DMS 273 (cell line): ENCODE measurements at regions not wholly inside any gene's neighbourhood (a gene's known extent, or its start where the extent isn't known, plus 50 kb on each side); places are given as distances from the start of the nearest gene placed in this dataset.
"Not testable (repeated sequence)": the region's sequence is repeated elsewhere in the genome, so short reads cannot be mapped to it uniquely, and the experiment has no call there.

Source experiments
- DNase-seq: peaks from one replicate; lab custom pipeline; 2025; ENCODE audit not compliant: unreplicated experiment; lab: John Stamatoyannopoulos, UW

- no peak for DNase-seq
Observed at GRCh38 chr2:59237311-59237710, 996.2 kb upstream of the FANCL start.

DNA sequence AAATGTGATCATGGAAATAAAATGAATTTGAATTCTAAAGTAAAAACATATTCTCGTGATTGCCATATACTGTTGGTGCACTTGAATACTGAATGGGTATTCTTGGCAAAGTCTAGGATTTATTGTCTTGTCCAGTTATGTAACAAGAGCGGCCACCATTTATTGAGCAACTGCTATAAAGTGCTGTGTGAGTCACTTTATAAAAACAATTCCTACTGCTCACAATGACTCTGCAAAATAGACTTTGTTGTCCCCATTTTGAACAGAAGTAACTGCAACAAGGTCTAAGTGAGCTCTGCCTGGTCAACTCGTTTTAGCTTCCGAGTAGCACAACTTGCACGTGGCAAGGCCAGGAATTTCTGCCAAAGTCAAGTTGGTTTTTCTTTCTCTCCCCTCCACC lies 995.6 kb upstream of the FANCL start:
- no peak for DNase-seq

- DNase-seq = no peak
Observed at GRCh38 chr2:59233920-59234319, 992.8 kb upstream of the FANCL start.

GRCh38 chr2:59233448-59233847 lies 992.3 kb upstream of the FANCL start:
- DNase-seq = no peak

- DNase-seq = no peak
Observed at GRCh38 chr2:59232394-59233165, 991.5 kb upstream of the FANCL start.

DNA sequence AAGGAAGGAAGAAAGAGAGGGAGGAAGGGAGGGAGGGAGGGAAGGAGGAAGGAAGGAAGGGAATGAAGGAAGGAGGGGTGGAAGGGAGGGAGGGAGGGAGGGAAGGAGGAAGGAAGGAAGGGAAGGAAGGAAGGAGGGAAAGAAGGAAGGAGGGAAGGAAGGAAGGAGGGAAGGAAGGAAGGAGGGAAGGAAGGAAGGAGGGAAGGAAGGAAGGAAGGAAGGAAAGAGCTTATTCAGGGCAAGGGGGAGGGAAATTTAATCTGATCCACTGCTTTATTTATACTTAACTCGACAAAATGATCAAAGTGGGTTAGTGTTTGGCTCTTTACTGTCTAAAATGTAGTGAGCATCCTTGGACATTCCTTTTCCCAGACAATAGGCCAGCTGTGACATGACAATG lies 985.2 kb upstream of the FANCL start:
- not testable (repeated sequence) for DNase-seq

DNA sequence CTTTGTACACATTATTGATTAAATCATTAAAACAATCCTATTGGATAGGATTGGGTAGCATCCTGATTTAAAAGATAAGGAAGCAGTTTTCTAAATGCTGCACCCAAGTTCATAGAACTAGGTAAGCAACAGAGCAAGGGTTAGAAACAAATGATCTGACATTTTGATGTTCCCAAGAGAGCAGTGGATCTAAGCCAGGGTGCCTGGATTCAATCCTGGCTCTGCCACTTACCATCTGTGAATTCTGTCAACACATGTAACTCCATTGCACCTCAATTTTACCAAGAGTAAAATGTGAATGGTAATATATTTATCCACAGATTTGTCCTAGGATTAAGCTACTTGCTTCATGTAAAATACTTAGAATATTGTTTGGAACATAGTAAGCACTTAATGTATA lies 982.6 kb upstream of the FANCL start:
- no peak for DNase-seq

DNA sequence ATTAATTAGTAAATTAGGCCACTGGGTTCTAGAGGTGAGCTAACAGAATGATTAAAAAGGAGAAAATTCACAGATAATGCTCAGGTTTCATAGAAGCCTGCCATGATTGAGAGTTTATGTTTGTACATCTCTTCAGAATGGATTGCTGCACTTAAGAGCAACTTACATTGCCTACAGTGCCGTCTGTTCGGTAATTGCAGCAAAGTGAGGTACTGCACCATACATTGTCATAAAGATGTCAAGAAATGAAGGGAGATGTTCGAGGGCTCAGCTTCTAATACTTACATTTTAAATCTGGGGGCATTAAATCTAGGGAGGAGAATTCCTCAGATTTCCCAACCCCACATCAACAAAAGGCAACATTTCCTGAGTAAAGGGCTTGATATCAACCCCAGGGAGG lies 976.2 kb upstream of the FANCL start:
- no peak for DNase-seq

DNA sequence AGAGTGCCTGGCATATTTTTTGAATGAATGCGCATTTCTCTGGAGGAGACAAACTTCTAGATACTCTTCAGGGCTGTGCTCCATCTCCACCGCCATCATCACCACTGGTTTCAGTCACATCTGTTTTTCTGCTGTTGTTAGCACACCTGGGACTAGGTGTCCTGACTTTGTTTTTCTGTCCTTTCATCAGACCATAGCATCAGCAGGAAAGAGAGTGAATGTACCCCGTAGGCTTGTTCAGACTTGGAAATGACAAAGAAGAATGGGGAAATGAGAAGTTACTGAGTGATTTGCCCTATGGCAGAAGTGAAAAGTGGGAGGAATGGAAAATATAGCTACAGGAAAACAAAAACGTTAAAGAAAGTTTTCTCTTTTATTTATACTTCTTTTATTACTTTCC lies 965.2 kb upstream of the FANCL start:
- no peak for DNase-seq

- no peak for DNase-seq
Observed at GRCh38 chr2:59204040-59204439, 962.9 kb upstream of the FANCL start.

DNA sequence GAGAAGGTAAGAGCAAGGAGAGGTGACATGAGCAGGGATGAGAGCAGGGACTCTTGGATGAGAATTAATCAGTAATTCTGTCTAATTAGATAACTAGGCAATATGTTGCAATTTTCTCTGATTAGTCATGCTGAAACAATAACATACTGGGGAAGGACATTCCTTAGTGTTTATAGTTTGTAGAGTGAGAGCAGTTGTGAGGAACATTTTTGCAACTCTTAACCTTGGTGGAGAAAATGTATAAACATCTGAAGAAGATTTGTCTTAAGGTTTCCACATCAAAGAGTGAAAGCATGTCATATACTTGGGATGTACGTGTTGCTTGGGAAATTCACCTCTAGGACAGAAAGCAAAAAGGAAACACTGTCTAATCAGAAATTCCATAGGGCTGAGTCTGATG lies 955.4 kb upstream of the FANCL start:
- no peak for DNase-seq

DNA sequence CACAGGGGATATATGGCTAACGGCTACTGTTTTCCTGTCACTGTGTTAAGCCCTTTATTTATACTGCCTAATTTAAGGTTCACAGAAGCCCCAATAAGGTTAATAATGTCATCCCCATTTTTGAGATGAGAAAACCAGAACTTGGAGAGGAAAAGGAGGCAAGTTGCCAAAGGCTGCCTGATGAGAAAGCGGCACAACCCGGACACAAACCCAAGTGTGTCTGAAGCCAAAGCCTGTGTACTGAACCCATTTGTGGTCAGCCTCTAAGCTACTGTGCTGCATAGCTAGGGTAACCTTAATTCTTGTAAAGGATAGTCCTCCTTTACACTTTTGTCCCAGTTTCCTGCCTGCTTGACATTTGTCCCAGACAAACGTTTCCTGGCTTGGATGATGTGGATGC lies 954.7 kb upstream of the FANCL start:
- DNase-seq = no peak

DNA sequence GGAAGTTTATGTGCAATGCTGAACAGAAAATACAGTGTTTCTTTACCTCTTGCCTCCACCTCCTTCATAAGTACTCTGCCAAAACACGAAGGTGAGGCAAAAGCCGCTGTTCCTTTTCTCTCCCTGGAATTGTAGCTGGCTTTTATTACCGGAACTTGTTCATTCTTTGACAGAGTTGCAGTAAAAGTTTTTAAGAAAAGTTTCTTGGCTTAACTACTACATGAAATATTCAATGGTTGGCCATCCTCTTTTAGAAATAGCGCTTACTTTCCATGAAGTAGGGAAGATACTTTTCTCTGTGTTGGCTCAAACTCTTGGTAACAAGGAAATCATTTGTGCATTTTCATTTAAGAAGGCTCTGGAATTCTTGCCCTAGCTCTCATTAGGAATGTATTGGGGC lies 950.7 kb upstream of the FANCL start:
- DNase-seq = no peak

DNA sequence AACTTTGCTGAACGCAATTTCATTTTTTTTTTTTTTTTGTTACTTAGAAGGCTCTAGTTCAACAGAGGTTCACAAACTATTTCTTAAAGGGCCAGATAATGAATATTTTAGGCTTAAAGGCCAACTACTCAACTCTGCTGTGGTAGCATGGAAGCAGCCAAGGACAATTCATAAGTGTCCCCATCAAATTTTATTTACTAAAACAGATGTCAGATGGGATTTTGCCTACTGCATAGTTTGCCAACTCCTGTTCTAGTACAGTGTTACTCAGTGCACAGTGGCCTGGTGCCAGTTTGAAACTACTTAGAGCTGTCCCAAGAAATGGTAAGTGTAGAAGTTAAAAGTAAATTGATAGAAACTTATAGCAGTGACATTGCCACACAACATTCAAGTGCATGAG lies 949.4 kb upstream of the FANCL start:
- no peak for DNase-seq

- DNase-seq = no peak
Observed at GRCh38 chr2:59184276-59185020, 943.3 kb upstream of the FANCL start.

DNA sequence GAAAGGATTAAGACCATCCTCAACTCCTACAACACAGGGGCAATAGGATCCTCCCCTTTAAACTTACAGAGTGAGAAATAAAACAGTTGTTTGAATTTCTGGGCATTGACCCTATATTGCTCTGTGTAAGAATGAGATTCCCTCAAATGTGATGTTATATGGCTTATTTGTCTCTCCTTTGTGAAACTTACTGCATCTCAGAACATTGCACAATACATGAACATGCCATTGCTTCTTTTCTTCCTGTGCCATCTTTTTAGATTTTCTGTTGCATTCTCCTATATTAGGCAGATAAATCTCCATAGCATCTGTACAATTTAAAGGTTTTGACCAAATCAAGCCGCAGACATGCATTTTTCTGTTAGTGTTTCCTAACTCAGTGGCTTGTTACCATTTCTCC lies 941.9 kb upstream of the FANCL start:
- no peak for DNase-seq

GRCh38 chr2:59182249-59182648 lies 941.1 kb upstream of the FANCL start:
- peak; percentile 73 for DNase-seq

DNA sequence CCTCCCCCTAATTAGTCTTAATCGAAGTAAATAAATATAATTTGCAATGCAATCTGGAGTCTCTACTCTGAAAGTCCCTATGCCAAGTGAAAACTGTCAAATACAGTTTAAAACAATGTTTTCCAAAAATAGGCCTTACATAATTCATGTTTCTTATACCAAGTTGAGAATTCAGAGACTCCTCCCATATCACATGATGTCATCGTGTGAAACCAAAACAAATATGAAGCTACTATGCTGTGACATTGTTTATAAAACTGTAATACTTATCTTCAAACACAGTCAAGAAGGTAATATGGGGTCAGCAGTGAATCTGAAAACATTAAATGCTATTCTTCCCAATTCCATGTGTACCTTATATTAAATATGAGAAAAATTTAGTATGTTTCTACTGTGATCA lies 940.2 kb upstream of the FANCL start:
- DNase-seq = no peak

- no peak for DNase-seq
Observed at GRCh38 chr2:59180621-59181020, 939.5 kb upstream of the FANCL start.

DNA sequence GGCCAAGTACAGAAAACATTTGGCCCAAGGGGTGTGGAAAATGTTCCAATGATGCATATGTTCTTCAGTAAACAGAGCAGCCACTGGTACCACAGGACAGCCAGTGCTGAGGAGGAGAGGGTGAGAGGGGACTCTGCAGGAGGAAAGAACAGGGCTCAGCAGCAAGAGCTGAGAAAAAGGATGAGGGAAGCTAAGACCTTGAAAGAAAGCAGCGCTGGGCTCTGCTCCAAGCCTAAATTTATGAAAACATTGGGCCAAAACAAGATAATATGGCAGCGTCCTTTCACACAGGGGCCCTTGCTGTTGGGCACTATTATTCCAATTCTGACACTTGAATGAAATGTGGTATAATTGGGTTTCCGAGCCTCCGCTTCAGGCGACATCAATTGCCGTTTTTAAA lies 939.0 kb upstream of the FANCL start:
- DNase-seq = no peak

GRCh38 chr2:59177748-59178147 lies 936.6 kb upstream of the FANCL start:
- peak; percentile 80 for DNase-seq

DNA sequence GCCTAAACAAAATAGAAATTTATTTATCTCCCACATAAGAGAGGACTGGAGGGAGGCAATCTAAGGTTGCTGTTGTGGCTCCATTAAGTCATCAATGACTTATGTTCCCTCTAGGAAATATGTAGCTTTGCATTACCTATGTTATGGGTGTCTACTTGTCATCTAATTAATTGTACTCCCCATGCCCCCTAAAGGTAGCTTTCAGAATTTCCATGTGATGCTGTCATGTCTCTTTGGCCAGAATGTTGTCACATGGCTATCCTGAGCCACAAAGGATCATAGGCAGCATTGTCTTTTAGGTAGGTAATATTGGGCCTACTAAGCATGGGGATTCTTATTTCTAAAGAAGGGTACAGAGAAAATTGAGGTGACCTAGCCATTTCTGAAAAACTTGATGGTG lies 935.6 kb upstream of the FANCL start:
- peak; percentile 8 for DNase-seq
